Heart left ventricle (tissue), 13 donors: ENCODE measurements at regions not wholly inside any gene's neighbourhood (a gene's known extent, or its start where the extent isn't known, plus 50 kb on each side); places are given as distances from the start of the nearest gene placed in this dataset.

Source experiments
- POLR2A ChIP-seq, 2 donors: fragments of 450-650 bp; IDR thresholded peaks; one replicate each; pipeline ENCODE4 v1.6.1; 2017; ENCODE audit warnings: antibody characterized with exemption in 2 of 2, mild to moderate bottlenecking in 2 of 2, moderate library complexity in 2 of 2
- TF ChIP-seq, protein P1 (sequence below), 12 donors: fragments of 200-600 bp; sonication (generic) in 4 of 12; IDR thresholded peaks; one replicate each; pipeline versions ENCODE4 v1.5.0 to v1.8.0; 2018 to 2022; ENCODE audit warnings: antibody characterized with exemption in 12 of 12, mild to moderate bottlenecking in 5 of 12
- donor health status: ischemic (EF 13 %, LVEDD 7.1; RV severe dilation, severe dysfunction).
- donor health status: DM: no; HTN: yes; CAD: no.
- donor health status: DM: no; HTN: no; CAD: no.
- donor health status: ischemic (EF 25% LVEDD 6.9; RV normal size, moderate dysfunction).
- donor health status: ischemic (EF 25% LVEDD 5.7; RV mildly dilated, moderate dysfunction).
- donor health status: ischemic (EF 35%, LVEDD 5.7; RV mildly dilated, moderate dysfunction).
- donor health status: nonischemic (EF 11% LVEDD 7.7; RV severe dilation, severe dysfunction).
- donor health status: DM: yes; HTN: yes; CAD: no.
- donor health status: PGD.
- donor health status: ischemic (EF 29% LVEDD 5.4; RV normal size, mild dysfunction).
- donor health status: nonischemic (EF 23%, LVEDD 6.1; RV moderate dilation, normal function).

DNA sequence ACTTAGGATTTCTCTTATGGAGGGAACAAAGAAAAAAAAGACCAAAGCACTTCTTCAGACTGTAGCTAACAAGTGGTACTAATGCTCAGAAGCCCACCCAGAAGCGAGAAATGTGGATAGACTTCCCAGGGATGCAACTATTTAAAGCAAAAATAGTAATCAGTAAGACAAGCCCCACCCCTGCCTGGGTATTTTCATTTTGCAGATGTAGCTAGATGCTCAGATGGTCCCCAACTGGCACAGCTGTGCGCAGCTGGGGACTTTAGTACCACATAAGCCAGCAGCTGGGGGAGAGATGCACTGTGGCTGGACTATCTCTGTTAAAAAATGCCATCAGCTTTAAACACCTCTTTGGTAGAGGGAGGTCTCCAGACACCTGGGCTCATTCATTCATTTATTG is 77.8 kb upstream of the SPAG17 start:
- TF ChIP-seq, protein P1, sequence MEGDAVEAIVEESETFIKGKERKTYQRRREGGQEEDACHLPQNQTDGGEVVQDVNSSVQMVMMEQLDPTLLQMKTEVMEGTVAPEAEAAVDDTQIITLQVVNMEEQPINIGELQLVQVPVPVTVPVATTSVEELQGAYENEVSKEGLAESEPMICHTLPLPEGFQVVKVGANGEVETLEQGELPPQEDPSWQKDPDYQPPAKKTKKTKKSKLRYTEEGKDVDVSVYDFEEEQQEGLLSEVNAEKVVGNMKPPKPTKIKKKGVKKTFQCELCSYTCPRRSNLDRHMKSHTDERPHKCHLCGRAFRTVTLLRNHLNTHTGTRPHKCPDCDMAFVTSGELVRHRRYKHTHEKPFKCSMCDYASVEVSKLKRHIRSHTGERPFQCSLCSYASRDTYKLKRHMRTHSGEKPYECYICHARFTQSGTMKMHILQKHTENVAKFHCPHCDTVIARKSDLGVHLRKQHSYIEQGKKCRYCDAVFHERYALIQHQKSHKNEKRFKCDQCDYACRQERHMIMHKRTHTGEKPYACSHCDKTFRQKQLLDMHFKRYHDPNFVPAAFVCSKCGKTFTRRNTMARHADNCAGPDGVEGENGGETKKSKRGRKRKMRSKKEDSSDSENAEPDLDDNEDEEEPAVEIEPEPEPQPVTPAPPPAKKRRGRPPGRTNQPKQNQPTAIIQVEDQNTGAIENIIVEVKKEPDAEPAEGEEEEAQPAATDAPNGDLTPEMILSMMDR (IDR thresholded peaks at IDR 0.05): no peak
- no peak for TF ChIP-seq POLR2A (IDR thresholded peaks at IDR 0.05)
